Lower lobe of right lung (tissue), 2 donors: ENCODE measurements at regions not wholly inside any gene's neighbourhood (a gene's known extent, or its start where the extent isn't known, plus 50 kb on each side); places are given as distances from the start of the nearest gene placed in this dataset.
"Not testable (repeated sequence)": the region's sequence is repeated elsewhere in the genome, so short reads cannot be mapped to it uniquely, and the experiment has no call there.

ENCODE experiments used
- ATAC-seq, 2 donors: fragments of 200-7000 bp; cut with Tn5 transposase; one replicate each; pipeline ENCODE4 v1.9.1; 2020 to 2022; ENCODE audit warnings: mild to moderate bottlenecking in 2 of 2, moderate library complexity in 2 of 2
- DNase-seq: peaks from one replicate; pipeline ENCODE4 v3.0.0-alpha.2; 2020
- H3K27ac ChIP-seq: fragments of 200-600 bp; one replicate; pipeline ENCODE4 v1.8.0; 2022
- H3K27me3 ChIP-seq: fragments of 200-600 bp; one replicate; pipeline ENCODE4 v1.8.0; 2022; ENCODE audit warnings: low read depth
- H3K36me3 ChIP-seq: fragments of 200-600 bp; one replicate; pipeline ENCODE4 v1.8.0; 2022; ENCODE audit warnings: mild to moderate bottlenecking
- H3K4me1 ChIP-seq: fragments of 200-600 bp; one replicate; pipeline ENCODE4 v1.8.0; 2022
- H3K4me3 ChIP-seq: fragments of 200-600 bp; one replicate; pipeline ENCODE4 v1.8.0; 2022; ENCODE audit warnings: mild to moderate bottlenecking
- H3K9me3 ChIP-seq: fragments of 200-600 bp; one replicate; pipeline ENCODE4 v1.8.0; 2022
- intact Hi-C: fragments of 100-400 bp; cut with DNase I; formaldehyde crosslinking; loops from one replicate; pipeline ENCODE4 v1.11.0; 2022
- TF ChIP-seq, protein P1 (sequence below): fragments of 200-600 bp; IDR thresholded peaks from one replicate; pipeline ENCODE4 v1.8.0; 2022; ENCODE audit warnings: antibody characterized with exemption, mild to moderate bottlenecking
- donor health status: DM: no; HTN: yes; CAD: no; lungs with severe emphysema.

DNA sequence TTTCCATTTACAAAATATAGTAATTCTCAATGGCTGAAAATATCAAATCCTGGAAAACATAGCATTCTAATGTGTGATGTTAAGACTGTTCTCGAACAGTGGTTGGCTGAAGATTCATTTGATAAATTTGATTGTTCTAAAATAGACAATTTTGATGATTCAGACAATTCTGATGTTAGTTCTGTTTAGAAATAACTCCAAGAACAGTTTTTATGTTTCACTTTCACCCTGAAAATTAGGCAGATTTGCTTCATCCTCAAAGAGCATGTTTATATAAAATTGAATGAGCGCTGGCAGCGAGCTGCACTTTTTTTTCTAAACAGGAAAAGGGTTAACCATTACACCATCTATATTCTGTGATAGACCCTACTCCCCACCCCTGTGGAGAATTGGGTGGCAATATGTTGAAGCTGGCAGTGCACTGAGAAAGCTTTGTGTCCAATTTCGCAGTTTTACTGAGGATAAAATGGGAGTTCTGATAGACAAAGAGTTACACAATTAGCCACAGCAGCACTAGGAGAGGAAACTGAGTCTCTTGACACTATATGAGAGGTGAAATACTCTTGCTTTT lies 69.6 kb upstream of the TMED7 start:
- intact Hi-C loops: no loop called here

DNA sequence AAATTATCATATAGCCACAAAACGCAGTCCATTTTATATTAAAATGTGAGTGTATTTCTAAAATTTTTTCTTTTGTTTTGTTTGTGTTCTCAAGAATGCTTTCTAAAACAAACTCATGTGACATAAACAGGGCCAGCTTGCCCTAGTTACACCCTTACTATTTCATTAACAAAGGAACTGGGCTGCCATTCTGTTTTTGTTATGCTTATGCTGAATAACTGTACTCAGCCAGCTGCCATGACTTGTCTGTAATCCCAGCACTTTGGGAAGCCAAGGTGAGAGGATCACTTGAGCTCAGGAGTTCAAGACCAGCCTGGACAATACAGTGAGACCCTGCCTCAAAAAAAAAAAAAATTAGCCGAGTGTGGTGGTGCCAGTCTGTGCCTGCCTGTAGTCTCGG lies 66.0 kb upstream of the TMED7 start:
- H3K36me3 ChIP-seq, DNase-seq, intact Hi-C loops, H3K27me3 ChIP-seq, H3K4me3 ChIP-seq, H3K9me3 ChIP-seq, ATAC-seq, H3K27ac ChIP-seq, H3K4me1 ChIP-seq: not testable (repeated sequence)

More for the DNA sequence above, 69.6 kb upstream of the TMED7 start:
- ATAC-seq (no peak), DNase-seq (no peak)
- Histone ChIP-seq H3K4me1 (no peaks in the 10 kb centered on the region), H3K27me3 (no peaks in the 10 kb centered on the region), H3K9me3 (no peaks in the 10 kb centered on the region), H3K36me3 (no peaks in the 10 kb centered on the region), H3K4me3 (no peak overlapping the region), H3K27ac (peak overlapping the region; percentile 43)
- TF ChIP-seq, protein P1, sequence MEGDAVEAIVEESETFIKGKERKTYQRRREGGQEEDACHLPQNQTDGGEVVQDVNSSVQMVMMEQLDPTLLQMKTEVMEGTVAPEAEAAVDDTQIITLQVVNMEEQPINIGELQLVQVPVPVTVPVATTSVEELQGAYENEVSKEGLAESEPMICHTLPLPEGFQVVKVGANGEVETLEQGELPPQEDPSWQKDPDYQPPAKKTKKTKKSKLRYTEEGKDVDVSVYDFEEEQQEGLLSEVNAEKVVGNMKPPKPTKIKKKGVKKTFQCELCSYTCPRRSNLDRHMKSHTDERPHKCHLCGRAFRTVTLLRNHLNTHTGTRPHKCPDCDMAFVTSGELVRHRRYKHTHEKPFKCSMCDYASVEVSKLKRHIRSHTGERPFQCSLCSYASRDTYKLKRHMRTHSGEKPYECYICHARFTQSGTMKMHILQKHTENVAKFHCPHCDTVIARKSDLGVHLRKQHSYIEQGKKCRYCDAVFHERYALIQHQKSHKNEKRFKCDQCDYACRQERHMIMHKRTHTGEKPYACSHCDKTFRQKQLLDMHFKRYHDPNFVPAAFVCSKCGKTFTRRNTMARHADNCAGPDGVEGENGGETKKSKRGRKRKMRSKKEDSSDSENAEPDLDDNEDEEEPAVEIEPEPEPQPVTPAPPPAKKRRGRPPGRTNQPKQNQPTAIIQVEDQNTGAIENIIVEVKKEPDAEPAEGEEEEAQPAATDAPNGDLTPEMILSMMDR: no peak

DNA sequence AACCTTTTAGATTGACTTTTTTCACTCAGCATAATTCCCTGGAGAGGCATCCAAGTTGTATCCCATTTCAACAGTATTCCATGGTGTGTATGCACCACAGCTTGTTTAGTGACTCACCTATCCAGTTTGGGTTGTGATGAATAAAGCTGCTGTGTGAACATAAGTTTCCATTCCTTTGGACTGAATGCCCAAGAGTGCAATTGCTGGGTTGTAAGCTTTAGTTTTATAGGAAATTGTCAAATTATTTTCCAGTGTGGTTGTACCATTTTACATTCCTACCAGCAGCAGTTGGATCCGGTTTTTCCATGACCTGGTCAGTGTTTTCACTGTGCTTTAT lies 60.9 kb upstream of the TMED7 start:
- H3K4me1 ChIP-seq: no peaks in the 10 kb centered on the region
- no peak for DNase-seq
- no peak overlapping the region for H3K4me3 ChIP-seq
- intact Hi-C loops: no loop called here
- no peak overlapping the region for H3K27ac ChIP-seq
- H3K27me3 ChIP-seq: no peaks in the 10 kb centered on the region
- ATAC-seq: no peak
- TF ChIP-seq, protein P1: no peak
- no peaks in the 10 kb centered on the region for H3K9me3 ChIP-seq
- H3K36me3 ChIP-seq: no peaks in the 10 kb centered on the region

DNA sequence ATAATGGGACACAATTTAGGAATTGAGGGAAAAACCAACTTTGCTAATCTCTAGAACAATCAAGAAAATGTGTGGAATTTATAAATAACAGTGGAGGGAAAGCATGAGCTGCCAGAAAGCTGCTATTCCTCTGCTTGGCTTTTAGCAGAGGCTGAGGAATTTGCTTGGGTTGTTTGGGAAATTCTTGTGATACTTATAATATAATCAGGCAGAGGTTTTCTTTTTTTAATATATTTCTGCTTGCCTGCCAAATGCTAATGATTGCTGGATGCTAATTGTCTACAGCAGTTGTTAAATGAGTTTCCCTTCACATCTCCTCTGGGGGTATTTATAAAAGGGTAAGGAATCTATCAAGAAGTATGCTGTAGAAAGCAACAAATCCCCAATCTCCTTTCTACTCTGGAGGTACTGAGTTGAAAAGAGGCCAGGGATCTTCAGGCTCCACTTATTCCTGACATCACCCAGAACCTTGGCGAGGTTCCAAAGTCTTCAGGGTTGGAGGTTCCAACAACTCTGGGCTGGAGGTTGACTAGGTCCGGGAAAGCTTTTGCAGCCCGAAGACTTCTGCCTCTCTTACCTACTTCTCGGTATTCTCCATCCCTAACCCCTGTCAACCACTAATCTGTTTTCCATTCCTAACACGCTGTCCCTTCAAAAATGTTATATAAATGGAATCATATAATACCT lies 60.4 kb upstream of the TMED7 start:
- DNase-seq: no peak
- H3K27me3 ChIP-seq: no peaks in the 10 kb centered on the region
- no peaks in the 10 kb centered on the region for H3K4me1 ChIP-seq
- no peak overlapping the region for H3K4me3 ChIP-seq
- intact Hi-C loops: no loop called here
- no peaks in the 10 kb centered on the region for H3K9me3 ChIP-seq
- H3K27ac ChIP-seq: no peak overlapping the region
- no peak for ATAC-seq
- TF ChIP-seq, protein P1: no peak
- H3K36me3 ChIP-seq: no peaks in the 10 kb centered on the region

DNA sequence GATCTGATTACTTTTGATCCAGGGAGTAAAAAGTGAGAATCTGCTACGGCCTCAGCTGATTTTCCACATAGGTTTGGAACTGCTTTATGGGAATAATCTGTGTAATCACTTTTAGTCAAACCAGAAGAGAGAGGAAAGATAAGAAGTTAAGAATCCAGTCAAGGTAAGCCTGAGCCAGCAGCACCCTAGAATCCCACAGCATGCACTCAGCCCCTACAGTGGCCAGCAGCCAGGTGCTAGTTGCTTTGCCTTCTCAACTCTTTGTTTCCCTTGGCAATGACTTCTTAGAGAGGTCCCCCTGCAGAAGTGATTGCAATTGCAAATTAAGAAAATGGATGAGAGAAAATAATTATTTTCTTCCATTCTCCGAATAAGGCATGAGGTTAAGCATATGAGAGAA lies 59.7 kb upstream of the TMED7 start:
- Histone ChIP-seq H3K36me3 (no peaks in the 10 kb centered on the region), H3K4me1 (no peaks in the 10 kb centered on the region), H3K9me3 (no peaks in the 10 kb centered on the region), H3K27ac (no peak overlapping the region), H3K4me3 (no peak overlapping the region), H3K27me3 (no peaks in the 10 kb centered on the region)
- TF ChIP-seq, protein P1: no peak
- intact Hi-C loops: no loop called here
- ATAC-seq: no peak
- DNase-seq: no peak

DNA sequence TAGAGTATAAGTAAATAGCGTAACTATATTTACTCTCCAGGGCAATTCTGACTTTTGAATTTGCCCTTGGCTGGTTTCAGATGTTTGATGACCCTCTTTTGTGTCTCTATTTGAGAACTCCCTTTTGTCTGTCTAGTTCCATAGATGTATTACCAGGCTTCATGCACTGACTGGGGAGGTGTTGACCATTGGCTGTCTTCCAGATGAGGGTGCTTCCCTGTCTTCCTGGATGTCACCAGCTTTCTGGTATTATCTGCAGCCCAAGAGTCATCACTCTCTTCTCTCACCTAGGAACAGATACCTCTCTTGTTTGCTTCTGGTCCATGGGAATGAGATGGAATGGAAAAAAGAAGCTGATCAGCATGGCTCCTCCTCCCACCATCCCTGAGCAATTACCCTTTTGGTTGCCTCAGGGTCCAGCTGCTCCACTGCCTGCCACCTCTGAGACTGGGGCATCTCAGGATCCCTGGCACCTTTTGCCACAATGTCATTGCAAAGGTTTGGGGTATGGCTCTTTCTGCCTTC lies 58.7 kb upstream of the TMED7 start:
- H3K27ac ChIP-seq: no peak overlapping the region
- H3K4me3 ChIP-seq: no peak overlapping the region
- H3K4me1 ChIP-seq: no peaks in the 10 kb centered on the region
- no peaks in the 10 kb centered on the region for H3K9me3 ChIP-seq
- no peaks in the 10 kb centered on the region for H3K27me3 ChIP-seq
- no peaks in the 10 kb centered on the region for H3K36me3 ChIP-seq
- TF ChIP-seq, protein P1: no peak
- intact Hi-C loops: no loop called here
- no peak for DNase-seq
- no peak for ATAC-seq
